ENCODE measurements at regions not wholly inside any gene's neighbourhood (a gene's known extent, or its start where the extent isn't known, plus 50 kb on each side); places are given as distances from the start of the nearest gene placed in this dataset.
A peak's percentile ranks its signal among the peaks of the same experiment; 100 is the strongest.

GRCh38 chr1:221165839-221166500 lies 286.7 kb downstream of the HLX start:
- intact Hi-C loops (cut with DNase I): no loop called here
- ATAC-seq: no peak
- DNase-seq (ENCODE audit: low spot score): no peak

GRCh38 chr1:221166559-221167318 lies 287.5 kb downstream of the HLX start:
- peak; percentile 63 for ATAC-seq
- no peak for DNase-seq (ENCODE audit: low spot score)

GRCh38 chr1:221169447-221169889 lies 290.2 kb downstream of the HLX start:
- intact Hi-C loops (cut with DNase I): no loop called here
- DNase-seq (ENCODE audit: low spot score): no peak
- no peak for ATAC-seq

More at GRCh38 chr1:221166559-221167318, 287.5 kb downstream of the HLX start:
- intact Hi-C loops (cut with DNase I): no loop called here

- intact Hi-C loops (cut with DNase I): no loop called here
- ATAC-seq (no peak), DNase-seq (ENCODE audit: low spot score) (no peak)
Measured at GRCh38 chr1:221170171-221170570, 290.9 kb downstream of the HLX start.

- no peak for ATAC-seq
- intact Hi-C loops (cut with DNase I): no loop called here
- DNase-seq (ENCODE audit: low spot score): no peak
Measured at GRCh38 chr1:221171768-221172167, 292.5 kb downstream of the HLX start.

- intact Hi-C loops (cut with DNase I): no loop called here
- DNase-seq (ENCODE audit: low spot score) (no peak), ATAC-seq (no peak)
Measured at GRCh38 chr1:221172841-221173240, 293.6 kb downstream of the HLX start.

GRCh38 chr1:221174330-221174993 lies 295.2 kb downstream of the HLX start:
- ATAC-seq (peak; percentile 70), DNase-seq (ENCODE audit: low spot score) (no peak)
- intact Hi-C loops (cut with DNase I): no loop called here

GRCh38 chr1:221175249-221175648 lies 296.0 kb downstream of the HLX start:
- DNase-seq (ENCODE audit: low spot score): no peak
- no peak for ATAC-seq

GRCh38 chr1:221180704-221181368 lies 301.6 kb downstream of the HLX start:
- DNase-seq (ENCODE audit: low spot score): no peak
- intact Hi-C loops (cut with DNase I): loop anchor here (5.0 kb wide), 1 partner anchor 189 kb away; no protein-coding TSS in a partner anchor
- ATAC-seq: no peak

More at GRCh38 chr1:221175249-221175648, 296.0 kb downstream of the HLX start:
- intact Hi-C loops (cut with DNase I): no loop called here

- ATAC-seq (no peak), DNase-seq (ENCODE audit: low spot score) (no peak)
- intact Hi-C loops (cut with DNase I): loop anchor here (5.0 kb wide), 1 partner anchor 191 kb away; no protein-coding TSS in a partner anchor
Measured at GRCh38 chr1:221182791-221183533, 303.7 kb downstream of the HLX start.

GRCh38 chr1:221184131-221184794 lies 305.0 kb downstream of the HLX start:
- no peak for ATAC-seq
- intact Hi-C loops (cut with DNase I): loop anchor here (5.0 kb wide), 1 partner anchor 192 kb away; no protein-coding TSS in a partner anchor

GRCh38 chr1:221187174-221187573 lies 307.9 kb downstream of the HLX start:
- DNase-seq (ENCODE audit: low spot score) (no peak), ATAC-seq (no peak)
- intact Hi-C loops (cut with DNase I): no loop called here

More at GRCh38 chr1:221184131-221184794, 305.0 kb downstream of the HLX start:
- DNase-seq (ENCODE audit: low spot score): no peak

- DNase-seq (ENCODE audit: low spot score): no peak
- ATAC-seq: no peak
- intact Hi-C loops (cut with DNase I): no loop called here
Measured at GRCh38 chr1:221188458-221188857, 309.2 kb downstream of the HLX start.

GRCh38 chr1:221190249-221190648 lies 311.0 kb downstream of the HLX start:
- DNase-seq (ENCODE audit: low spot score) (no peak), ATAC-seq (no peak)
- intact Hi-C loops (cut with DNase I): loop anchor here (10.0 kb wide), 1 partner anchor 1875 kb away; no protein-coding TSS in a partner anchor

- intact Hi-C loops (cut with DNase I): loop anchor here (10.0 kb wide), 1 partner anchor 1873 kb away; no protein-coding TSS in a partner anchor
- DNase-seq (ENCODE audit: low spot score) (no peak), ATAC-seq (no peak)
Measured at GRCh38 chr1:221192055-221192454, 312.8 kb downstream of the HLX start.

GRCh38 chr1:221200464-221200863 lies 321.2 kb downstream of the HLX start:
- no peak for DNase-seq (ENCODE audit: low spot score)
- intact Hi-C loops (cut with DNase I): no loop called here
- ATAC-seq: no peak

GRCh38 chr1:221201773-221202172 lies 322.5 kb downstream of the HLX start:
- no peak for ATAC-seq
- DNase-seq (ENCODE audit: low spot score): no peak
- intact Hi-C loops (cut with DNase I): no loop called here
